Thyroid gland (tissue), 4 donors: ENCODE measurements at regions not wholly inside any gene's neighbourhood (a gene's known extent, or its start where the extent isn't known, plus 50 kb on each side); places are given as distances from the start of the nearest gene placed in this dataset. TPM values are rescaled to one million over a fixed set of nuclear protein-coding genes. Genes with fewer than 3 reads are reported as not detected.

ENCODE experiments used
- DNase-seq, 2 donors: peaks; one replicate each; pipeline ENCODE4 v3.0.0-alpha.2; 2019
- H3K27ac ChIP-seq, 3 donors: fragments of 200-600 bp; sonication (generic); 1 replicate in 2 of 3; 2 replicates in 1 of 3; pipeline ENCODE4 v1.5.1; 2016 to 2019; ENCODE audit warnings: mild to moderate bottlenecking in 1 of 3, moderate library complexity in 1 of 3
- H3K27me3 ChIP-seq: fragments of 200-600 bp; sonication (generic); one replicate; pipeline ENCODE4 v1.5.1; 2019
- H3K36me3 ChIP-seq, 2 donors: fragments of 200-600 bp; sonication (generic); one replicate each; pipeline ENCODE4 v1.5.1; 2016 to 2019
- H3K4me1 ChIP-seq, 2 donors: fragments of 200-600 bp; sonication (generic); one replicate each; pipeline ENCODE4 v1.5.1; 2017 to 2019
- H3K4me3 ChIP-seq, 3 donors: fragments of 200-600 bp; sonication (generic); replicated peaks in 1 of 3; 1 replicate in 2 of 3; 2 replicates in 1 of 3; pipeline ENCODE4 v1.5.1; 2016; ENCODE audit warnings: mild to moderate bottlenecking in 1 of 3
- H3K9me3 ChIP-seq: fragments of 200-600 bp; sonication (generic); one replicate; pipeline ENCODE4 v1.5.1; 2017
- POLR2A ChIP-seq, 2 donors: fragments of 450-650 bp; IDR thresholded peaks; one replicate each; pipeline ENCODE4 v1.6.1; 2017; ENCODE audit warnings: antibody characterized with exemption in 2 of 2, mild to moderate bottlenecking in 2 of 2, moderate library complexity in 1 of 2
- WGBS, 2 donors: methylation state at CpG; one replicate each; pipeline ENCODE4 v1.1.5; 2017; 5-methylcytosine and 5-hydroxymethylcytosine counted together
- intact Hi-C: fragments of 100-400 bp; cut with DNase I; formaldehyde crosslinking; loops from one replicate; pipeline ENCODE4 v1.15.1; 2023
- small RNA-seq: library from RNA; depleted of rRNA; stranded (forward); fragments of <200 nt; gene quantifications from one replicate; pipeline ENCODE3, GENCODE V24; 2016

DNA sequence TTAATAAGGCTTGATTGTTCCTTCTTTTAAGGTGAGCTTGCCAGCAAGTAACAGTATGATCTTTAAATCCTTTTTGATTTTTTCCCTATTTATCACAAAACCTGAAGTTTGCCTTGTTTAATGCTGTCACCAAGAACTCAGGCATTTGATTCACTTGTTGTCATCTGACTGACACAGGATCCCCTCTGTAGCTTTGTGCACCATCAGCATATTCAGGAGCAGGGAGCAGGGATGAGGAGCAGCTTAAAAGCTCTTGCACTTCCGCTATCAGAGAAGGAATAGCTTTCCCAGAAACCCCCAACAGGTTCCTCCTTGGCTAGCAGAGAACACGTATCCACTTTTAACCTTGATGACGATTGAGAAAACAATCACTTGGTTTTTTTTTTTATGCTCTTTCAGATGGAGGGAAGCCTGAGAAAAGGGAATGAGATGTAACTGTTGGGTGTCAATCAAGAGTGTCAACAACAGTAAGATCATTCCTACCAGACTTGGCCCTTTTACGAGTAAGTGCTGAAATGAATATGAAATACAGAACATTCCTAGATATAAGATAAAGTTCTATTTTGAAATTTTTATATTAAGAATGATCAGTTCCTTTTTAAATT, 433.1 kb upstream of the CDH18 start:
- no peaks in the 10 kb centered on the region for H3K36me3 ChIP-seq
- H3K9me3 ChIP-seq: no peaks in the 10 kb centered on the region
- no peak for TF ChIP-seq POLR2A (IDR thresholded peaks at IDR 0.05)
- WGBS, 2 donors: 46 to 52% methylated on average over 4 of the region's 4 CpGs
- intact Hi-C loops: no loop called here
- DNase-seq: no peak
- no peak overlapping the region for H3K27ac ChIP-seq
- H3K27me3 ChIP-seq: no peaks in the 10 kb centered on the region
- no peaks in the 10 kb centered on the region for H3K4me1 ChIP-seq
- no peak overlapping the region for H3K4me3 ChIP-seq

Small RNA genes in the stretch of these regions (small RNA-seq; reads per million reads assigned to genes)
- gene AC091946.2 (not detected), gene AC140172.1 (not detected)
